Breast epithelium (tissue), 4 donors: ENCODE measurements at regions not wholly inside any gene's neighbourhood (a gene's known extent, or its start where the extent isn't known, plus 50 kb on each side); places are given as distances from the start of the nearest gene placed in this dataset.

Source experiments
- DNase-seq, 2 donors: peaks; one replicate each; pipeline ENCODE4 v3.0.0-alpha.2; 2019; ENCODE audit warnings: low spot score in 2 of 2
- H3K27ac ChIP-seq, 2 donors: fragments of 200-600 bp; sonication (generic) in 1 of 2; one replicate each; pipeline ENCODE4 v1.5.1; 2016 to 2019; ENCODE audit warnings: mild to moderate bottlenecking in 1 of 2
- H3K27me3 ChIP-seq, 2 donors: fragments of 200-600 bp; sonication (generic) in 1 of 2; one replicate each; pipeline versions ENCODE4 v1.5.1 to v1.6.0; 2017 to 2019; ENCODE audit warnings: control low read depth in 1 of 2, mild to moderate bottlenecking in 1 of 2
- H3K36me3 ChIP-seq: fragments of 200-600 bp; one replicate; pipeline ENCODE4 v1.5.1; 2019
- H3K4me1 ChIP-seq, 2 donors: fragments of 200-600 bp; sonication (generic); one replicate each; pipeline ENCODE4 v1.5.1; 2016 to 2019; ENCODE audit warnings: control low read depth in 1 of 2
- H3K4me3 ChIP-seq, 3 donors: fragments of 200-600 bp; sonication (generic); 1 replicate in 2 of 3; 2 replicates in 1 of 3; pipeline ENCODE4 v1.5.1; 2016 to 2019; ENCODE audit warnings: mild to moderate bottlenecking in 3 of 3, moderate library complexity in 2 of 3
- H3K9me3 ChIP-seq, 2 donors: fragments of 200-600 bp; sonication (generic) in 1 of 2; one replicate each; pipeline ENCODE4 v1.5.1; 2016 to 2019; ENCODE audit warnings: control low read depth in 1 of 2
- CTCF ChIP-seq, 3 donors: fragments of 450-650 bp; IDR thresholded peaks; one replicate each; pipeline ENCODE4 v1.5.1; 2016 to 2017; ENCODE audit warnings: antibody characterized with exemption in 3 of 3, mild to moderate bottlenecking in 3 of 3, moderate library complexity in 3 of 3
- POLR2A ChIP-seq: fragments of 450-650 bp; IDR thresholded peaks from one replicate; pipeline ENCODE4 v1.6.1; 2016; ENCODE audit warnings: antibody characterized with exemption, mild to moderate bottlenecking, moderate library complexity
- POLR2AphosphoS5 ChIP-seq, 3 donors: sonication (generic); formaldehyde crosslinking; IDR thresholded peaks; one replicate each; pipeline ENCODE4 v1.6.1; 2017; ENCODE audit warnings: antibody characterized with exemption in 3 of 3
- intact Hi-C: fragments of 100-400 bp; cut with DNase I; formaldehyde crosslinking; loops from one replicate; pipeline ENCODE4 v1.15.1; 2023; ENCODE audit warnings: low total_unique reads

- H3K27ac ChIP-seq: no peak overlapping the region
- no peaks in the 10 kb centered on the region for H3K9me3 ChIP-seq
- H3K4me3 ChIP-seq: no peak overlapping the region
- intact Hi-C loops: no loop called here
- no peaks in the 10 kb centered on the region for H3K4me1 ChIP-seq
- TF ChIP-seq POLR2AphosphoS5 (IDR thresholded peaks at IDR 0.05) (no peak), CTCF (IDR thresholded peaks at IDR 0.05) (no peak), POLR2A (no peak)
- H3K36me3 ChIP-seq: no peaks in the 10 kb centered on the region
- DNase-seq: no peak
- H3K27me3 ChIP-seq: peaks cover 0 to 14% of the 10 kb centered on the region in 2 donors
Measured at GRCh38 chr3:43856351-43856750, 165.6 kb downstream of the ABHD5 start.

GRCh38 chr3:43856761-43857160, 166.0 kb downstream of the ABHD5 start:
- H3K4me3 ChIP-seq: no peak overlapping the region
- H3K27me3 ChIP-seq: peaks cover 0 to 14% of the 10 kb centered on the region in 2 donors
- TF ChIP-seq CTCF (IDR thresholded peaks at IDR 0.05) (no peak), POLR2AphosphoS5 (IDR thresholded peaks at IDR 0.05) (no peak), POLR2A (no peak)
- no peaks in the 10 kb centered on the region for H3K36me3 ChIP-seq
- H3K4me1 ChIP-seq: no peaks in the 10 kb centered on the region
- no peak for DNase-seq
- H3K27ac ChIP-seq: no peak overlapping the region
- intact Hi-C loops: no loop called here
- H3K9me3 ChIP-seq: no peaks in the 10 kb centered on the region

- Histone ChIP-seq H3K4me1 (no peaks in the 10 kb centered on the region), H3K9me3 (no peaks in the 10 kb centered on the region), H3K27me3 (peaks cover 0 to 14% of the 10 kb centered on the region in 2 donors), H3K27ac (no peak overlapping the region), H3K36me3 (no peaks in the 10 kb centered on the region), H3K4me3 (no peak overlapping the region)
- intact Hi-C loops: no loop called here
- DNase-seq: no peak
- TF ChIP-seq POLR2A (no peak), POLR2AphosphoS5 (IDR thresholded peaks at IDR 0.05) (no peak), CTCF (IDR thresholded peaks at IDR 0.05) (no peak)
Measured at GRCh38 chr3:43857361-43858293, 166.9 kb downstream of the ABHD5 start.

- Histone ChIP-seq H3K9me3 (no peaks in the 10 kb centered on the region), H3K27me3 (peaks cover 0 to 14% of the 10 kb centered on the region in 2 donors), H3K27ac (no peak overlapping the region), H3K4me3 (no peak overlapping the region), H3K4me1 (no peaks in the 10 kb centered on the region), H3K36me3 (no peaks in the 10 kb centered on the region)
- no peak for DNase-seq
- no peak for TF ChIP-seq CTCF (IDR thresholded peaks at IDR 0.05)
- no peak for TF ChIP-seq POLR2A
- no peak for TF ChIP-seq POLR2AphosphoS5 (IDR thresholded peaks at IDR 0.05)
- intact Hi-C loops: no loop called here
Measured at GRCh38 chr3:43858294-43858701, 167.6 kb downstream of the ABHD5 start.

- intact Hi-C loops: no loop called here
Measured at GRCh38 chr3:43859766-43860165, 169.0 kb downstream of the ABHD5 start.

More at GRCh38 chr3:43859766-43860165, 169.0 kb downstream of the ABHD5 start:
- no peak for DNase-seq
- Histone ChIP-seq H3K4me3 (no peak overlapping the region), H3K27ac (no peak overlapping the region), H3K4me1 (no peaks in the 10 kb centered on the region), H3K27me3 (peaks cover 0 to 14% of the 10 kb centered on the region in 2 donors), H3K9me3 (no peaks in the 10 kb centered on the region), H3K36me3 (no peaks in the 10 kb centered on the region)
- TF ChIP-seq POLR2A: no peak
- no peak for TF ChIP-seq CTCF (IDR thresholded peaks at IDR 0.05)
- TF ChIP-seq POLR2AphosphoS5 (IDR thresholded peaks at IDR 0.05): no peak
